HepG2 (cell line): ENCODE measurements at regions not wholly inside any gene's neighbourhood (a gene's known extent, or its start where the extent isn't known, plus 50 kb on each side); places are given as distances from the start of the nearest gene placed in this dataset.

Experiments used
- EHMT2 ChIP-seq: fragments of 200-600 bp; sonication (generic); IDR thresholded peaks from 2 replicates; pipeline ENCODE4 v1.7.0; 2017; ENCODE audit warnings: antibody characterized with exemption, low read depth, low read length, borderline replicate concordance
- HBP1 ChIP-seq: IDR thresholded peaks from 2 replicates; pipeline ENCODE4 v1.6.1; 2016; ENCODE audit warnings: low read depth, control low read depth
- HIC2 ChIP-seq: sonication (generic); formaldehyde crosslinking; IDR thresholded peaks from 2 replicates; pipeline ENCODE4 v1.9.0; 2022; ENCODE audit warnings: low read depth, missing genetic modification reagents
- IKZF4 ChIP-seq: sonication (generic); formaldehyde crosslinking; IDR thresholded peaks from 2 replicates; pipeline ENCODE4 v1.5.1; 2020; ENCODE audit warnings: borderline replicate concordance, mild to moderate bottlenecking, low read depth, missing genetic modification reagents; ENCODE audit errors: not compliant biosample characterization
- NFKBIZ ChIP-seq: IDR thresholded peaks from 2 replicates; pipeline ENCODE4 v1.6.1; 2018; ENCODE audit warnings: missing genetic modification reagents, missing compliant biosample characterization
- NR0B2 ChIP-seq: sonication (generic); formaldehyde crosslinking; IDR thresholded peaks from 2 replicates; pipeline ENCODE4 v1.4.0; 2020; ENCODE audit warnings: mild to moderate bottlenecking, missing genetic modification reagents
- NR1H2 ChIP-seq: sonication (generic); formaldehyde crosslinking; IDR thresholded peaks from 2 replicates; pipeline ENCODE4 v1.8.1; 2022; ENCODE audit warnings: low read depth, missing genetic modification reagents, borderline replicate concordance
- NR2F1 ChIP-seq, 2 experiments: fragments of 450-650 bp in 1 of 2; formaldehyde crosslinking in 1 of 2; IDR thresholded peaks; 2 replicates each; pipeline versions ENCODE4 v1.5.0 to v1.6.1; 2016 to 2020; ENCODE audit warnings: mild to moderate bottlenecking in 1 of 2, missing compliant biosample characterization in 1 of 2, missing genetic modification reagents in 1 of 2, moderate library complexity in 1 of 2
- PHF21A ChIP-seq: sonication (generic); formaldehyde crosslinking; IDR thresholded peaks from 2 replicates; pipeline ENCODE4 v1.5.0; 2020; ENCODE audit warnings: mild to moderate bottlenecking, missing genetic modification reagents
- PRPF4 ChIP-seq: fragments of 200-400 bp; formaldehyde crosslinking; IDR thresholded peaks from 2 replicates; pipeline ENCODE4 v1.6.1; 2016; ENCODE audit warnings: low read length, low read depth; ENCODE audit not compliant: poor library complexity, severe bottlenecking
- ZFP91 ChIP-seq: sonication (generic); formaldehyde crosslinking; IDR thresholded peaks from 2 replicates; pipeline ENCODE4 v1.9.0; 2022; ENCODE audit warnings: missing genetic modification reagents, mild to moderate bottlenecking, borderline replicate concordance
- ZNF101 ChIP-seq: sonication (generic); formaldehyde crosslinking; IDR thresholded peaks from 2 replicates; pipeline ENCODE4 v1.4.0; 2020; ENCODE audit warnings: mild to moderate bottlenecking, low read depth, missing genetic modification reagents, borderline replicate concordance
- ZNF124 ChIP-seq: sonication (generic); formaldehyde crosslinking; IDR thresholded peaks from 2 replicates; pipeline ENCODE4 v1.4.0; 2020; ENCODE audit warnings: missing genetic modification reagents
- ZNF20 ChIP-seq: sonication (generic); formaldehyde crosslinking; IDR thresholded peaks from 2 replicates; pipeline ENCODE4 v1.4.0; 2020; ENCODE audit warnings: mild to moderate bottlenecking, moderate library complexity, missing genetic modification reagents
- ZNF484 ChIP-seq: sonication (generic); formaldehyde crosslinking; IDR thresholded peaks from 2 replicates; pipeline ENCODE4 v1.5.1; 2020; ENCODE audit warnings: mild to moderate bottlenecking, low read depth, missing genetic modification reagents, borderline replicate concordance
- ZXDC ChIP-seq: sonication (generic); formaldehyde crosslinking; IDR thresholded peaks from 2 replicates; pipeline ENCODE4 v1.5.0; 2020; ENCODE audit warnings: mild to moderate bottlenecking, missing genetic modification reagents
- TF ChIP-seq, protein P1 (sequence below): sonication (generic); formaldehyde crosslinking; IDR thresholded peaks from 2 replicates; pipeline ENCODE4 v1.8.0; 2022; ENCODE audit warnings: mild to moderate bottlenecking, missing genetic modification reagents, moderate library complexity

DNA sequence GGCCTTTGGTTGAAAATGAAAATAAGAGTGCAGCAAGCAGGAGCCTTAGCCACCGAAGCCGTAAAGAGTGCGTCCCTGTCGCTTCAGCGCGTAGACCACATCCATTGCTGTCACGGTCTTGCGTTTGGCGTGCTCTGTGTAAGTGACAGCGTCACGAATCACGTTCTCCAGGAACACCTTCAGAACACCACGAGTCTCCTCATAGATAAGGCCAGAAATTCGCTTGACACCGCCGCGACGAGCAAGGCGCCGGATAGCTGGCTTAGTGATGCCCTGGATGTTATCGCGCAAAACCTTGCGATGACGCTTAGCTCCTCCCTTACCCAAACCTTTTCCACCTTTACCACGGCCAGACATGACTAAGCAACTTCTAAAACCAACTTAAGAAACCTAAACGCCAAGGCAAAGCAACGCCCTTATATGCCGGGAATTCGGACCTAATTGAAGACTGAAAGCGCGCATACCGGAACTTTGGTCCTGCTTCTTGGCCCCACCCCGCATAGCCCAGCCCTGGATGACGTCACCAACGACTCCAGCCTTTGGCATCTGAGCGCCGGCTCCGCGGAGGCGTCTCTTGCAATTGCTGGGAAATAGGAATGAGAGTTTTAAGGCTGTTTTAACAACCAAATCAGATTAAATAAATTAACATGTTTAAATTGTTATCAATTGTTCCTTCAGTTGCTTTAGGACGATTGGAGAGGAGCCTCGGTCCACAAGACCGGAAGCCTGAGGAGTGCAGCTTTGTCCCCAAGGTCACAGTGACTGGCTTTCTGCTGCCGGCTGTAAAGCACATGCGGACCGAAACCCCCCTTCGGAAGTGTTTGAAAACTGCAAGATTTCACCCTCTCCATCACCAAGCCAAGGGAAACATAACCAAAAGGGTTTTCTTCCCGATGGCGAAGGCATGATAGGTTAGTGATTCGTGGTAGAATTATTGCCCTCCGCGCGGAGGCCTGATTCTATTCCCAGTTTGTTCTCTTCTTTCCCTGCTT is 79.6 kb upstream of the BTN3A2 start (continued):
- TF ChIP-seq ZXDC (CRISPR knock-in tag), result peak; percentile 60
- TF ChIP-seq HBP1 (CRISPR knock-in tag), result peak; percentile 91
- peak; percentile 42; the same call in 1 of the 2 replicates for TF ChIP-seq EHMT2
- TF ChIP-seq ZNF124 (CRISPR knock-in tag), result no peak; the same call in 1 of the 2 replicates
- TF ChIP-seq, protein P1, sequence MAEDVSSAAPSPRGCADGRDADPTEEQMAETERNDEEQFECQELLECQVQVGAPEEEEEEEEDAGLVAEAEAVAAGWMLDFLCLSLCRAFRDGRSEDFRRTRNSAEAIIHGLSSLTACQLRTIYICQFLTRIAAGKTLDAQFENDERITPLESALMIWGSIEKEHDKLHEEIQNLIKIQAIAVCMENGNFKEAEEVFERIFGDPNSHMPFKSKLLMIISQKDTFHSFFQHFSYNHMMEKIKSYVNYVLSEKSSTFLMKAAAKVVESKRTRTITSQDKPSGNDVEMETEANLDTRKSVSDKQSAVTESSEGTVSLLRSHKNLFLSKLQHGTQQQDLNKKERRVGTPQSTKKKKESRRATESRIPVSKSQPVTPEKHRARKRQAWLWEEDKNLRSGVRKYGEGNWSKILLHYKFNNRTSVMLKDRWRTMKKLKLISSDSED (CRISPR knock-in tag), result no peak
- peak; percentile 80 for TF ChIP-seq NR0B2 (CRISPR knock-in tag)
- peak; percentile 98 for TF ChIP-seq IKZF4 (CRISPR knock-in tag)
- TF ChIP-seq ZFP91 (CRISPR knock-in tag), result peak; percentile 87
- TF ChIP-seq ZNF101, result peak; percentile 41; the same call in 1 of the 2 replicates
- TF ChIP-seq NFKBIZ, result peak; percentile 37; the same call in 1 of the 2 replicates
- TF ChIP-seq ZNF484 (CRISPR knock-in tag), result 0 out of 2 replicates have a peak, but pooled peaks have one; percentile 50
- TF ChIP-seq HIC2 (CRISPR knock-in tag), result no peak
- peak; percentile 82; the same call in 1 of the 2 replicates for TF ChIP-seq PHF21A
- 0 out of 2 replicates have a peak, but pooled peaks have one; percentile 21 for TF ChIP-seq NR1H2 (CRISPR knock-in tag)
- TF ChIP-seq PRPF4, result no peak
- TF ChIP-seq NR2F1 (CRISPR knock-in tag; IDR thresholded peaks at IDR 0.05), result no peak
- TF ChIP-seq ZNF20 (CRISPR knock-in tag), result no peak
